ENCODE measurements at regions not wholly inside any gene's neighbourhood (a gene's known extent, or its start where the extent isn't known, plus 50 kb on each side); places are given as distances from the start of the nearest gene placed in this dataset.

DNA sequence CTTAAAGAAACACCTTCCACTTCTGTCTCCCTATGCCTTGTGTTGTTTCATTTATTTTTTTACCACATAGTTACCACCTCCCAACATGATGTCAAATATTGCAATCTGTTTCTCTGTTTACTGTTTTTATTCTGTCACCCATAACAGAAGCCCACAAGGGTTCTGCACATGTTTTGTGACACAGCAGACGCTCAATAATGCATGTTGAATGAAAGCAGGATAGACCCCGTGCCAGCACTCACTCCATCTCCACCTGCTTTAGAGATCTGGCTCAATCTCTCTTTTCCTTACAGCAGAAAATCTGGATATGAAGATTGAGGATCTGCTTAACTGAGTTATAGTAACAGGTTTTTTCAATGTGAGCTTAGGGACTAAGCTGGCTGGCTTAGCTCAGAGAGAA lies 116.8 kb upstream of the NUDT10 start:
- no peak for TF ChIP-seq EP300 (IDR thresholded peaks at IDR 0.05)
- TF ChIP-seq, protein P1, sequence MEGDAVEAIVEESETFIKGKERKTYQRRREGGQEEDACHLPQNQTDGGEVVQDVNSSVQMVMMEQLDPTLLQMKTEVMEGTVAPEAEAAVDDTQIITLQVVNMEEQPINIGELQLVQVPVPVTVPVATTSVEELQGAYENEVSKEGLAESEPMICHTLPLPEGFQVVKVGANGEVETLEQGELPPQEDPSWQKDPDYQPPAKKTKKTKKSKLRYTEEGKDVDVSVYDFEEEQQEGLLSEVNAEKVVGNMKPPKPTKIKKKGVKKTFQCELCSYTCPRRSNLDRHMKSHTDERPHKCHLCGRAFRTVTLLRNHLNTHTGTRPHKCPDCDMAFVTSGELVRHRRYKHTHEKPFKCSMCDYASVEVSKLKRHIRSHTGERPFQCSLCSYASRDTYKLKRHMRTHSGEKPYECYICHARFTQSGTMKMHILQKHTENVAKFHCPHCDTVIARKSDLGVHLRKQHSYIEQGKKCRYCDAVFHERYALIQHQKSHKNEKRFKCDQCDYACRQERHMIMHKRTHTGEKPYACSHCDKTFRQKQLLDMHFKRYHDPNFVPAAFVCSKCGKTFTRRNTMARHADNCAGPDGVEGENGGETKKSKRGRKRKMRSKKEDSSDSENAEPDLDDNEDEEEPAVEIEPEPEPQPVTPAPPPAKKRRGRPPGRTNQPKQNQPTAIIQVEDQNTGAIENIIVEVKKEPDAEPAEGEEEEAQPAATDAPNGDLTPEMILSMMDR (IDR thresholded peaks at IDR 0.05): no peak
